ENCODE measurements at regions not wholly inside any gene's neighbourhood (a gene's known extent, or its start where the extent isn't known, plus 50 kb on each side); places are given as distances from the start of the nearest gene placed in this dataset.
"Not testable (repeated sequence)": the region's sequence is repeated elsewhere in the genome, so short reads cannot be mapped to it uniquely, and the experiment has no call there.

GRCh38 chr6:114897536-114897935 lies 554.7 kb upstream of the HS3ST5 start:
- no peaks in the 10 kb centered on the region for H3K27me3 ChIP-seq (ENCODE audit: low read length)
- no peaks in the 10 kb centered on the region for H3K36me3 ChIP-seq (ENCODE audit: insufficient read depth, low read length)
- H2AFZ ChIP-seq (ENCODE audit: low read length) = no peak overlapping the region
- no peak for DNase-seq
- no peaks in the 10 kb centered on the region for H3K79me2 ChIP-seq (ENCODE audit: low read length)
- H3K9me2 ChIP-seq (replicated peaks; ENCODE audit: insufficient read depth, low read length) = no peaks in the 10 kb centered on the region
- H3K9ac ChIP-seq (ENCODE audit: low read length) = no peak overlapping the region
- no peak overlapping the region for H3K27ac ChIP-seq (ENCODE audit: low read length)
- peaks cover 4% of the 10 kb centered on the region; the same call in 1 of the 2 replicates for H3K9me3 ChIP-seq (ENCODE audit: low read length)
- H3K4me3 ChIP-seq (ENCODE audit: low read length) = no peak overlapping the region
- H3K4me2 ChIP-seq (ENCODE audit: low read depth, low read length, poor library complexity, severe bottlenecking) = no peak overlapping the region
- H3K4me1 ChIP-seq (ENCODE audit: low read length) = no peaks in the 10 kb centered on the region
- no peaks in the 10 kb centered on the region for H4K20me1 ChIP-seq (ENCODE audit: insufficient read depth, low read depth, low read length)

GRCh38 chr6:114892211-114892610 lies 549.4 kb upstream of the HS3ST5 start:
- no peak for DNase-seq
- Histone ChIP-seq H3K4me3 (ENCODE audit: low read length) (no peak overlapping the region), H2AFZ (ENCODE audit: low read length) (no peak overlapping the region), H3K79me2 (ENCODE audit: low read length) (no peaks in the 10 kb centered on the region), H3K4me1 (ENCODE audit: low read length) (no peaks in the 10 kb centered on the region), H3K9ac (ENCODE audit: low read length) (no peak overlapping the region), H3K9me2 (replicated peaks; ENCODE audit: insufficient read depth, low read length) (no peaks in the 10 kb centered on the region), H3K27me3 (ENCODE audit: low read length) (no peaks in the 10 kb centered on the region), H3K4me2 (ENCODE audit: low read depth, low read length, poor library complexity, severe bottlenecking) (no peak overlapping the region), H3K36me3 (ENCODE audit: insufficient read depth, low read length) (no peaks in the 10 kb centered on the region), H3K9me3 (ENCODE audit: low read length) (peaks cover 11% of the 10 kb centered on the region; the same call in 1 of the 2 replicates), H4K20me1 (ENCODE audit: insufficient read depth, low read depth, low read length) (no peaks in the 10 kb centered on the region), H3K27ac (ENCODE audit: low read length) (no peak overlapping the region)

- Histone ChIP-seq H3K4me1 (ENCODE audit: low read length) (no peaks in the 10 kb centered on the region), H3K27me3 (ENCODE audit: low read length) (no peaks in the 10 kb centered on the region), H3K79me2 (ENCODE audit: low read length) (no peaks in the 10 kb centered on the region), H4K20me1 (ENCODE audit: insufficient read depth, low read depth, low read length) (no peaks in the 10 kb centered on the region), H3K27ac (ENCODE audit: low read length) (no peak overlapping the region), H3K9ac (ENCODE audit: low read length) (no peak overlapping the region), H3K9me2 (replicated peaks; ENCODE audit: insufficient read depth, low read length) (no peaks in the 10 kb centered on the region), H3K4me2 (ENCODE audit: low read depth, low read length, poor library complexity, severe bottlenecking) (no peak overlapping the region), H3K4me3 (ENCODE audit: low read length) (no peak overlapping the region), H3K9me3 (ENCODE audit: low read length) (peaks cover 14% of the 10 kb centered on the region; the same call in 1 of the 2 replicates), H2AFZ (ENCODE audit: low read length) (no peak overlapping the region), H3K36me3 (ENCODE audit: insufficient read depth, low read length) (no peaks in the 10 kb centered on the region)
- no peak for DNase-seq
These were observed 545.4 kb upstream of the HS3ST5 start for GRCh38 chr6:114888241-114888640.

GRCh38 chr6:114886670-114887436 lies 544.0 kb upstream of the HS3ST5 start:
- H3K9ac ChIP-seq (ENCODE audit: low read length) = no peak overlapping the region
- no peaks in the 10 kb centered on the region for H3K4me1 ChIP-seq (ENCODE audit: low read length)
- H3K27me3 ChIP-seq (ENCODE audit: low read length) = no peaks in the 10 kb centered on the region
- H3K36me3 ChIP-seq (ENCODE audit: insufficient read depth, low read length) = no peaks in the 10 kb centered on the region
- H2AFZ ChIP-seq (ENCODE audit: low read length) = no peak overlapping the region
- no peaks in the 10 kb centered on the region for H3K9me2 ChIP-seq (replicated peaks; ENCODE audit: insufficient read depth, low read length)
- no peak overlapping the region for H3K4me3 ChIP-seq (ENCODE audit: low read length)
- DNase-seq = no peak
- no peaks in the 10 kb centered on the region for H3K79me2 ChIP-seq (ENCODE audit: low read length)
- no peak overlapping the region for H3K27ac ChIP-seq (ENCODE audit: low read length)
- H4K20me1 ChIP-seq (ENCODE audit: insufficient read depth, low read depth, low read length) = no peaks in the 10 kb centered on the region
- H3K4me2 ChIP-seq (ENCODE audit: low read depth, low read length, poor library complexity, severe bottlenecking) = no peak overlapping the region
- peaks cover 13% of the 10 kb centered on the region; the same call in 1 of the 2 replicates for H3K9me3 ChIP-seq (ENCODE audit: low read length)

- no peaks in the 10 kb centered on the region for H3K4me1 ChIP-seq (ENCODE audit: low read length)
- H3K9me3 ChIP-seq (ENCODE audit: low read length) = peaks cover 13% of the 10 kb centered on the region; the same call in 1 of the 2 replicates
- H4K20me1 ChIP-seq (ENCODE audit: insufficient read depth, low read depth, low read length) = no peaks in the 10 kb centered on the region
- H3K4me2 ChIP-seq (ENCODE audit: low read depth, low read length, poor library complexity, severe bottlenecking) = no peak overlapping the region
- no peaks in the 10 kb centered on the region for H3K27me3 ChIP-seq (ENCODE audit: low read length)
- H3K9me2 ChIP-seq (replicated peaks; ENCODE audit: insufficient read depth, low read length) = no peaks in the 10 kb centered on the region
- H3K79me2 ChIP-seq (ENCODE audit: low read length) = no peaks in the 10 kb centered on the region
- no peak overlapping the region for H3K4me3 ChIP-seq (ENCODE audit: low read length)
- H3K36me3 ChIP-seq (ENCODE audit: insufficient read depth, low read length) = no peaks in the 10 kb centered on the region
- H2AFZ ChIP-seq (ENCODE audit: low read length) = no peak overlapping the region
- DNase-seq = no peak
- H3K9ac ChIP-seq (ENCODE audit: low read length) = no peak overlapping the region
- no peak overlapping the region for H3K27ac ChIP-seq (ENCODE audit: low read length)
These were observed 536.9 kb upstream of the HS3ST5 start for GRCh38 chr6:114879693-114880092.

- H3K9me3 ChIP-seq (ENCODE audit: low read length) = peaks cover 13% of the 10 kb centered on the region; the same call in 1 of the 2 replicates
- no peaks in the 10 kb centered on the region for H3K36me3 ChIP-seq (ENCODE audit: insufficient read depth, low read length)
- no peak overlapping the region for H3K27ac ChIP-seq (ENCODE audit: low read length)
- DNase-seq = no peak
- H3K79me2 ChIP-seq (ENCODE audit: low read length) = no peaks in the 10 kb centered on the region
- no peaks in the 10 kb centered on the region for H3K27me3 ChIP-seq (ENCODE audit: low read length)
- H3K9me2 ChIP-seq (replicated peaks; ENCODE audit: insufficient read depth, low read length) = no peaks in the 10 kb centered on the region
- H4K20me1 ChIP-seq (ENCODE audit: insufficient read depth, low read depth, low read length) = no peaks in the 10 kb centered on the region
- no peak overlapping the region for H3K4me3 ChIP-seq (ENCODE audit: low read length)
- H3K4me1 ChIP-seq (ENCODE audit: low read length) = no peaks in the 10 kb centered on the region
- H3K4me2 ChIP-seq (ENCODE audit: low read depth, low read length, poor library complexity, severe bottlenecking) = no peak overlapping the region
- no peak overlapping the region for H3K9ac ChIP-seq (ENCODE audit: low read length)
- no peak overlapping the region for H2AFZ ChIP-seq (ENCODE audit: low read length)
These were observed 535.3 kb upstream of the HS3ST5 start for GRCh38 chr6:114878091-114878490.

GRCh38 chr6:114874410-114874809 lies 531.6 kb upstream of the HS3ST5 start:
- Histone ChIP-seq H3K4me2 (ENCODE audit: low read depth, low read length, poor library complexity, severe bottlenecking) (no peak overlapping the region), H3K27me3 (ENCODE audit: low read length) (no peaks in the 10 kb centered on the region), H2AFZ (ENCODE audit: low read length) (no peak overlapping the region), H3K4me3 (ENCODE audit: low read length) (no peak overlapping the region), H3K4me1 (ENCODE audit: low read length) (no peaks in the 10 kb centered on the region), H3K27ac (ENCODE audit: low read length) (no peak overlapping the region), H3K9me2 (replicated peaks; ENCODE audit: insufficient read depth, low read length) (no peaks in the 10 kb centered on the region), H3K9ac (ENCODE audit: low read length) (no peak overlapping the region), H3K9me3 (ENCODE audit: low read length) (peaks cover 7% of the 10 kb centered on the region; the same call in 1 of the 2 replicates), H3K79me2 (ENCODE audit: low read length) (no peaks in the 10 kb centered on the region), H4K20me1 (ENCODE audit: insufficient read depth, low read depth, low read length) (no peaks in the 10 kb centered on the region), H3K36me3 (ENCODE audit: insufficient read depth, low read length) (no peaks in the 10 kb centered on the region)
- DNase-seq = no peak

- not testable (repeated sequence) for H3K27ac ChIP-seq (ENCODE audit: low read length); H3K9me3 ChIP-seq (ENCODE audit: low read length); H3K4me1 ChIP-seq (ENCODE audit: low read length); H4K20me1 ChIP-seq (ENCODE audit: insufficient read depth, low read depth, low read length); H2AFZ ChIP-seq (ENCODE audit: low read length); H3K9me2 ChIP-seq (replicated peaks; ENCODE audit: insufficient read depth, low read length); H3K27me3 ChIP-seq (ENCODE audit: low read length); H3K36me3 ChIP-seq (ENCODE audit: insufficient read depth, low read length); H3K4me3 ChIP-seq (ENCODE audit: low read length); DNase-seq; H3K79me2 ChIP-seq (ENCODE audit: low read length); H3K4me2 ChIP-seq (ENCODE audit: low read depth, low read length, poor library complexity, severe bottlenecking); H3K9ac ChIP-seq (ENCODE audit: low read length)
These were observed 522.7 kb upstream of the HS3ST5 start for GRCh38 chr6:114865506-114865905.

Measured in Karpas-422 (cell line).